ENCODE measurements at regions not wholly inside any gene's neighbourhood (a gene's known extent, or its start where the extent isn't known, plus 50 kb on each side); places are given as distances from the start of the nearest gene placed in this dataset.

- Histone ChIP-seq H3K27me3 (no peaks in the 10 kb centered on the region), H3K27ac (no peak overlapping the region), H3K36me3 (no peaks in the 10 kb centered on the region), H3K4me3 (no peak overlapping the region), H3K9me3 (no peaks in the 10 kb centered on the region), H3K4me1 (ENCODE audit: insufficient read depth) (no peaks in the 10 kb centered on the region)
- no peak for TF ChIP-seq EP300 (IDR thresholded peaks at IDR 0.05)
- TF ChIP-seq POLR2A (IDR thresholded peaks at IDR 0.05), result no peak
- TF ChIP-seq, protein P1, sequence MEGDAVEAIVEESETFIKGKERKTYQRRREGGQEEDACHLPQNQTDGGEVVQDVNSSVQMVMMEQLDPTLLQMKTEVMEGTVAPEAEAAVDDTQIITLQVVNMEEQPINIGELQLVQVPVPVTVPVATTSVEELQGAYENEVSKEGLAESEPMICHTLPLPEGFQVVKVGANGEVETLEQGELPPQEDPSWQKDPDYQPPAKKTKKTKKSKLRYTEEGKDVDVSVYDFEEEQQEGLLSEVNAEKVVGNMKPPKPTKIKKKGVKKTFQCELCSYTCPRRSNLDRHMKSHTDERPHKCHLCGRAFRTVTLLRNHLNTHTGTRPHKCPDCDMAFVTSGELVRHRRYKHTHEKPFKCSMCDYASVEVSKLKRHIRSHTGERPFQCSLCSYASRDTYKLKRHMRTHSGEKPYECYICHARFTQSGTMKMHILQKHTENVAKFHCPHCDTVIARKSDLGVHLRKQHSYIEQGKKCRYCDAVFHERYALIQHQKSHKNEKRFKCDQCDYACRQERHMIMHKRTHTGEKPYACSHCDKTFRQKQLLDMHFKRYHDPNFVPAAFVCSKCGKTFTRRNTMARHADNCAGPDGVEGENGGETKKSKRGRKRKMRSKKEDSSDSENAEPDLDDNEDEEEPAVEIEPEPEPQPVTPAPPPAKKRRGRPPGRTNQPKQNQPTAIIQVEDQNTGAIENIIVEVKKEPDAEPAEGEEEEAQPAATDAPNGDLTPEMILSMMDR (IDR thresholded peaks at IDR 0.05), result no peak
- 41 to 61% (median 51%) methylated on average over 4 of the region's 4 CpGs for WGBS, 3 donors
- intact Hi-C loops (cut with DNase I), result no loop called here
- no peak for DNase-seq
These were observed 253.7 kb downstream of the MAFB start for GRCh38 chr20:40435146-40435895.

- Histone ChIP-seq H3K4me1 (ENCODE audit: insufficient read depth) (no peaks in the 10 kb centered on the region), H3K9me3 (no peaks in the 10 kb centered on the region), H3K4me3 (no peak overlapping the region), H3K27ac (no peak overlapping the region), H3K27me3 (no peaks in the 10 kb centered on the region), H3K36me3 (no peaks in the 10 kb centered on the region)
- 76 to 84% (median 79%) methylated on average over 4 of the region's 4 CpGs for WGBS, 3 donors
- TF ChIP-seq POLR2A (IDR thresholded peaks at IDR 0.05) (no peak), EP300 (IDR thresholded peaks at IDR 0.05) (no peak)
- TF ChIP-seq, protein P1 (IDR thresholded peaks at IDR 0.05), result no peak
- DNase-seq, result no peak
- intact Hi-C loops (cut with DNase I), result no loop called here
These were observed 254.9 kb downstream of the MAFB start for GRCh38 chr20:40434122-40434521.

GRCh38 chr20:40433341-40433861 is 255.6 kb downstream of the MAFB start:
- WGBS, 3 donors, result 78 to 87% (median 83%) methylated on average over 8 of the region's 8 CpGs
- no peak for DNase-seq
- H3K36me3 ChIP-seq, result no peaks in the 10 kb centered on the region

DNA sequence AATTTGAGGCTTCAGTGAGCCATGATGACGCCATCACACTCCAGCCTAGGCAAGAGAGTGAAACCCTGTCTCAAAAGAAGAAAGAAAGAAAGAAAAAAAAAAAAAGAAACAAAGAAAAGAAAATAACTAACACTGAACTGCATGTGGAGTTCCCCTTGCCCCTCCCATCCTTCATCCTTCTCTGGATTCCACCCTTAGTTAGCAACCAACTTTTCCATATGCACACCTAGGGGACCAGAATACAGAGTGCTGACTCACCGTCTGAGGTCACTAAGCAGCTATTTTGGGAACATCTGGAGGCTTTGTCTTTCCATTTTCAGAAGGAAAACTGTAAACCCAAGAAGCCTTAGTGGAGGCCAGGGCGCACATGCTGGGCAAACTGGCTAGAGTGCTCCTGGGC is 257.4 kb downstream of the MAFB start:
- Histone ChIP-seq H3K9me3 (no peaks in the 10 kb centered on the region), H3K27ac (no peak overlapping the region), H3K4me3 (no peak overlapping the region), H3K36me3 (no peaks in the 10 kb centered on the region), H3K27me3 (no peaks in the 10 kb centered on the region), H3K4me1 (ENCODE audit: insufficient read depth) (no peaks in the 10 kb centered on the region)
- TF ChIP-seq POLR2A (IDR thresholded peaks at IDR 0.05) (no peak), EP300 (IDR thresholded peaks at IDR 0.05) (no peak)
- TF ChIP-seq, protein P1 (IDR thresholded peaks at IDR 0.05), result no peak
- DNase-seq, result no peak
- WGBS, 3 donors, result 73 to 84% (median 78%) methylated on average over 3 of the region's 3 CpGs
- intact Hi-C loops (cut with DNase I), result no loop called here

More at GRCh38 chr20:40433341-40433861, 255.6 kb downstream of the MAFB start:
- intact Hi-C loops (cut with DNase I), result no loop called here
- H3K4me3 ChIP-seq, result no peak overlapping the region
- TF ChIP-seq EP300 (IDR thresholded peaks at IDR 0.05) (no peak), POLR2A (IDR thresholded peaks at IDR 0.05) (no peak)
- TF ChIP-seq, protein P1 (IDR thresholded peaks at IDR 0.05), result no peak
- H3K9me3 ChIP-seq, result no peaks in the 10 kb centered on the region
- no peaks in the 10 kb centered on the region for H3K4me1 ChIP-seq (ENCODE audit: insufficient read depth)
- H3K27me3 ChIP-seq, result no peaks in the 10 kb centered on the region
- H3K27ac ChIP-seq, result no peak overlapping the region

Data from ovary (tissue), 7 donors.